Skeletal muscle satellite cell (primary cell): ENCODE measurements at regions not wholly inside any gene's neighbourhood (a gene's known extent, or its start where the extent isn't known, plus 50 kb on each side); places are given as distances from the start of the nearest gene placed in this dataset.

Source experiments
- H3K27me3 ChIP-seq: 2 replicates; pipeline ENCODE4 v1.7.0; 2013; ENCODE audit warnings: low read length; ENCODE audit not compliant: control insufficient read depth, insufficient read depth
- H3K36me3 ChIP-seq: 2 replicates; pipeline ENCODE4 v1.7.0; 2013; ENCODE audit warnings: mild to moderate bottlenecking, control low read depth, low read length; ENCODE audit not compliant: insufficient read depth
- H3K4me1 ChIP-seq: 2 replicates; pipeline ENCODE4 v1.7.0; 2013; ENCODE audit warnings: low read length; ENCODE audit not compliant: control insufficient read depth, insufficient read depth
- H3K4me2 ChIP-seq: 2 replicates; pipeline ENCODE4 v1.7.0; 2013; ENCODE audit warnings: mild to moderate bottlenecking, low read length
- H3K4me3 ChIP-seq: 2 replicates; pipeline ENCODE4 v1.7.0; 2013; ENCODE audit warnings: low read length
- H3K9ac ChIP-seq: 2 replicates; pipeline ENCODE4 v1.7.0; 2013; ENCODE audit warnings: mild to moderate bottlenecking, low read depth, low read length, moderate library complexity
- H3K9me3 ChIP-seq: replicated peaks from 2 replicates; pipeline ENCODE4 v1.7.0; 2013; ENCODE audit warnings: mild to moderate bottlenecking, control low read depth, low read length

GRCh38 chr2:234752966-234753365 is 198.9 kb upstream of the SH3BP4 start:
- Histone ChIP-seq H3K27me3 (no peaks in the 10 kb centered on the region), H3K4me3 (no peak overlapping the region), H3K4me1 (peaks cover 6% of the 10 kb centered on the region), H3K36me3 (no peaks in the 10 kb centered on the region), H3K9ac (no peak overlapping the region), H3K9me3 (no peaks in the 10 kb centered on the region), H3K4me2 (no peak overlapping the region)

- Histone ChIP-seq H3K36me3 (no peaks in the 10 kb centered on the region), H3K9ac (no peak overlapping the region), H3K4me3 (no peak overlapping the region), H3K9me3 (no peaks in the 10 kb centered on the region), H3K4me2 (no peak overlapping the region), H3K27me3 (no peaks in the 10 kb centered on the region), H3K4me1 (peaks cover 6% of the 10 kb centered on the region)
Observed at GRCh38 chr2:234751275-234751973, 200.4 kb upstream of the SH3BP4 start.

GRCh38 chr2:234747833-234748559 is 203.8 kb upstream of the SH3BP4 start:
- H3K9me3 ChIP-seq = no peaks in the 10 kb centered on the region
- no peaks in the 10 kb centered on the region for H3K27me3 ChIP-seq
- H3K4me2 ChIP-seq = no peak overlapping the region
- H3K36me3 ChIP-seq = no peaks in the 10 kb centered on the region
- H3K4me3 ChIP-seq = no peak overlapping the region
- no peaks in the 10 kb centered on the region for H3K4me1 ChIP-seq
- no peak overlapping the region for H3K9ac ChIP-seq

- Histone ChIP-seq H3K4me1 (no peaks in the 10 kb centered on the region), H3K9ac (no peak overlapping the region), H3K36me3 (no peaks in the 10 kb centered on the region), H3K4me2 (no peak overlapping the region), H3K4me3 (no peak overlapping the region), H3K27me3 (no peaks in the 10 kb centered on the region), H3K9me3 (no peaks in the 10 kb centered on the region)
Observed at GRCh38 chr2:234747032-234747431, 204.8 kb upstream of the SH3BP4 start.

DNA sequence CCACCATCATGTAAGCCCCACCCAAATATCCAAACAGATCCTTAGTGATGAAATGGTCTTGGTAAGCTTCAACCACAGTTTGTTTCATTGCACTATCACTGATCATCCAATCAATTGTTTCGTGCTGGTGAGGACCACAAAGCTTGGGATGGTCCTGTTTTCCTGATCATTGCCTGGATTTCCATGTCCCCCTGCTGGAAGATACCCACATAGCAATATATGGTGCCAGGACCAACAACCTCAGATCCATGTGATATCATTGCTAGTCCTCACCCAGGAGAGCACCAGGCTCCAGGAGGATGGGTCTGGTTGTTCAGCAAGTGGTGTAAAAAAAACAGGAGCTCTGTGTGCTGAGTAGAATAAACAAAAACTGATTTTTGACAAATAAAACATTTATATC is 206.5 kb upstream of the SH3BP4 start:
- Histone ChIP-seq H3K27me3 (no peaks in the 10 kb centered on the region), H3K4me2 (no peak overlapping the region), H3K9ac (no peak overlapping the region), H3K9me3 (no peaks in the 10 kb centered on the region), H3K4me3 (no peak overlapping the region), H3K4me1 (no peaks in the 10 kb centered on the region), H3K36me3 (no peaks in the 10 kb centered on the region)

DNA sequence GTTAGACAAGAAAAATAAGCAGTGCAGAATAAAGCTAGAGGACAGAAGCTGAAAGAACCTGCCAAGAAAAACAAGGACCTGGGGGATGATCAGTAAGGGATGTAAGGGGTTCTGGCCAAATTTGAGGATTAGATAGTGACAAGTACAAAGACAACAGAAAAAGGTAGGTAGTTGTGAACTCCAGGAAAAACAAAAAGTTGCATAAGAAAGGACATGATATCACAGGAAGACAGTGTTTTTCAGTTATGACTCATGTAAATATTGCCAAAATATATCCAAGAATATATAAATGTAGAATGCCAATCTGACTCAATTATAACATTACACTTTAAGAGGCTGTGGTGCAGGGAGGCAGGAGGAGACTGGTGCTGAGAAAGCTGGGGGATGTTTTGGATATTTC is 209.8 kb upstream of the SH3BP4 start:
- Histone ChIP-seq H3K27me3 (no peaks in the 10 kb centered on the region), H3K9ac (no peak overlapping the region), H3K4me3 (no peak overlapping the region)

GRCh38 chr2:234739061-234739460 is 212.8 kb upstream of the SH3BP4 start:
- H3K9ac ChIP-seq = no peak overlapping the region
- H3K4me3 ChIP-seq = no peak overlapping the region
- no peaks in the 10 kb centered on the region for H3K4me1 ChIP-seq
- no peaks in the 10 kb centered on the region for H3K27me3 ChIP-seq
- no peaks in the 10 kb centered on the region for H3K36me3 ChIP-seq
- H3K4me2 ChIP-seq = no peak overlapping the region
- peaks cover 4% of the 10 kb centered on the region for H3K9me3 ChIP-seq

More for the DNA sequence above, 209.8 kb upstream of the SH3BP4 start:
- no peaks in the 10 kb centered on the region for H3K9me3 ChIP-seq
- H3K4me1 ChIP-seq = no peaks in the 10 kb centered on the region
- H3K36me3 ChIP-seq = no peaks in the 10 kb centered on the region
- no peak overlapping the region for H3K4me2 ChIP-seq

- H3K4me1 ChIP-seq = no peaks in the 10 kb centered on the region
- no peaks in the 10 kb centered on the region for H3K27me3 ChIP-seq
- no peak overlapping the region for H3K4me3 ChIP-seq
- no peaks in the 10 kb centered on the region for H3K36me3 ChIP-seq
- peaks cover 4% of the 10 kb centered on the region for H3K9me3 ChIP-seq
- no peak overlapping the region for H3K9ac ChIP-seq
- H3K4me2 ChIP-seq = no peak overlapping the region
Observed at GRCh38 chr2:234735829-234736228, 216.0 kb upstream of the SH3BP4 start.

- Histone ChIP-seq H3K9ac (no peak overlapping the region), H3K4me3 (no peak overlapping the region), H3K27me3 (no peaks in the 10 kb centered on the region), H3K4me2 (no peak overlapping the region), H3K36me3 (no peaks in the 10 kb centered on the region), H3K9me3 (peaks cover 4% of the 10 kb centered on the region), H3K4me1 (no peaks in the 10 kb centered on the region)
Observed at GRCh38 chr2:234733795-234734600, 217.8 kb upstream of the SH3BP4 start.

GRCh38 chr2:234733093-234733489 is 218.7 kb upstream of the SH3BP4 start:
- no peak overlapping the region for H3K9ac ChIP-seq
- H3K4me3 ChIP-seq = no peak overlapping the region
- peaks cover 4% of the 10 kb centered on the region for H3K9me3 ChIP-seq
- H3K27me3 ChIP-seq = no peaks in the 10 kb centered on the region
- H3K4me2 ChIP-seq = no peak overlapping the region
- no peaks in the 10 kb centered on the region for H3K36me3 ChIP-seq
- no peaks in the 10 kb centered on the region for H3K4me1 ChIP-seq

DNA sequence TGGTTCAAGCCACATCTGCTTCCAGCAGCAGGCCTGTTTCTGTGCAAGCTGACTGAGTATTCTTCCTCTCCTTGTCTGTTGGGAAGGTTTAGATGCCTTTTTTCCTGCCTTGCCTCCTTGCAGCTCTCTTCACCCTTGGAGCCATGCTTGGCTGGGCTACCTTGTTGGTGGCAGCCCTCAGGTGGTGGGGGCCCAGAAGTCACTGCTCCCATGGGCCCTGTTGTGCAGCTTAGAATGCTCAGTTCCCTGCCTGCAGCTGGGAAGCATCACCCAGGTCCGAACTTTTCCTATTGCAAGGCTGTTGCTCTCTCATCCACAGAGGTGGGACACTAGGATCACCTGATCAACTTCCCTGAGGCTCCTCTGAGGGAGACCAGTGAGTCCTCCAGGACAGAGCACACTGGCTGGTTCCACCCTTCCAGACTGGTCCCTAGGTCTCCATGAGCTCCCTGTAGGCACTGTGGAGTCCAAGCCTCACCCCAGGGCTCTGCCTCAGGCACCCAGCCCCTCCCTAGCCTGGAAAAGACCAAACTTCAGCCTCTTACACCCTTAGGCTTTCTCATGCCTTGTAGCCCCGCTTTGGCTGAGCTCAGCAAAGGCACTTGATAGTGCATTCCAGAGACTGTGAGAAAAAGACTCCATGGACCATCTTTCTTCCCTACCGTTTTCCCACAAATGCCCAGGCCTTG is 219.3 kb upstream of the SH3BP4 start:
- Histone ChIP-seq H3K27me3 (no peaks in the 10 kb centered on the region), H3K9ac (no peak overlapping the region), H3K9me3 (peaks cover 4% of the 10 kb centered on the region), H3K36me3 (no peaks in the 10 kb centered on the region), H3K4me1 (no peaks in the 10 kb centered on the region), H3K4me2 (no peak overlapping the region), H3K4me3 (no peak overlapping the region)
